HCT116 (cell line): ENCODE measurements at regions not wholly inside any gene's neighbourhood (a gene's known extent, or its start where the extent isn't known, plus 50 kb on each side); places are given as distances from the start of the nearest gene placed in this dataset.
"Not testable (repeated sequence)": the region's sequence is repeated elsewhere in the genome, so short reads cannot be mapped to it uniquely, and the experiment has no call there.

Experiments used
- ATF3 ChIP-seq: IDR thresholded peaks from 2 replicates; pipeline ENCODE4 v1.6.1; 2012
- CEBPB ChIP-seq: IDR thresholded peaks from 2 replicates; pipeline ENCODE4 v1.6.1; 2012; ENCODE audit warnings: low read depth
- CTCF ChIP-seq, 3 experiments: fragments of 200-600 bp in 1 of 3; sonication (generic) in 1 of 3; IDR thresholded peaks in 2 of 3; conservative IDR thresholded peaks in 1 of 3; 2 replicates each; pipeline ENCODE4 v1.5.1; 2012 to 2017; ENCODE audit warnings: low read depth in 2 of 3, low read length in 2 of 3, antibody characterized with exemption in 1 of 3, borderline replicate concordance in 1 of 3, control low read depth in 1 of 3, mild to moderate bottlenecking in 1 of 3, mixed read lengths in 1 of 3, mixed run types in 1 of 3, moderate library complexity in 1 of 3; ENCODE audit not compliant: insufficient read depth in 1 of 3
- EGR1 ChIP-seq: IDR thresholded peaks from 2 replicates; pipeline ENCODE4 v1.6.1; 2012; ENCODE audit warnings: low read depth
- EZH2 ChIP-seq: fragments of 200-600 bp; sonication (generic); IDR thresholded peaks from 2 replicates; pipeline ENCODE4 v1.6.1; 2017; ENCODE audit warnings: antibody characterized with exemption, mixed run types
- EZH2phosphoT487 ChIP-seq: fragments of 200-600 bp; IDR thresholded peaks from 2 replicates; pipeline ENCODE4 v1.6.1; 2018; ENCODE audit warnings: antibody characterized with exemption, borderline replicate concordance
- MAX ChIP-seq: IDR thresholded peaks from 2 replicates; pipeline ENCODE4 v1.6.1; 2012
- POLR2A ChIP-seq: IDR thresholded peaks from 2 replicates; pipeline ENCODE4 v1.7.0; 2011; ENCODE audit warnings: borderline replicate concordance; ENCODE audit not compliant: insufficient read depth, insufficient read length; ENCODE audit errors: extremely low read depth
- POLR2AphosphoS5 ChIP-seq: IDR thresholded peaks from 2 replicates; pipeline ENCODE4 v1.6.1; 2011; ENCODE audit warnings: mild to moderate bottlenecking, low read depth, low read length, moderate library complexity
- RAD21 ChIP-seq: IDR thresholded peaks from 2 replicates; pipeline ENCODE4 v1.6.1; 2012; ENCODE audit warnings: low read depth, mild to moderate bottlenecking
- YY1 ChIP-seq: IDR thresholded peaks from 2 replicates; pipeline ENCODE4 v1.6.1; 2011; ENCODE audit warnings: low read length, low read depth, moderate library complexity, mild to moderate bottlenecking; ENCODE audit not compliant: insufficient replicate concordance; ENCODE audit errors: extremely low read depth

GRCh38 chr16:88270171-88270790, 112.5 kb upstream of the ZNF469 start:
- not testable (repeated sequence) for TF ChIP-seq CEBPB; EZH2; CTCF (IDR thresholded peaks at IDR 0.05 in 2 of 3, conservative IDR thresholded peaks at IDR 0.05 in 1 of 3; ENCODE audit: borderline replicate concordance in 1 of 3, insufficient read depth in 1 of 3, low read depth in 2 of 3, low read length in 2 of 3); ATF3; MAX; EZH2phosphoT487; POLR2A; RAD21; YY1; POLR2AphosphoS5; EGR1
